ENCODE measurements at regions not wholly inside any gene's neighbourhood (a gene's known extent, or its start where the extent isn't known, plus 50 kb on each side); places are given as distances from the start of the nearest gene placed in this dataset.
"Not testable (repeated sequence)": the region's sequence is repeated elsewhere in the genome, so short reads cannot be mapped to it uniquely, and the experiment has no call there.

GRCh38 chr2:63712748-63713147 is 124.0 kb downstream of the MDH1 start:
- intact Hi-C loops (cut with DNase I): no loop called here
- DNase-seq (no peak), ATAC-seq (no peak)
- Histone ChIP-seq H3K4me3 (no peak overlapping the region), H3K27me3 (no peaks in the 10 kb centered on the region), H3K36me3 (no peaks in the 10 kb centered on the region), H3K9me3 (no peaks in the 10 kb centered on the region), H3K4me1 (peaks cover 0 to 11% (median 4%) of the 10 kb centered on the region in 4 donors), H3K27ac (no peak overlapping the region)
- TF ChIP-seq CTCF (IDR thresholded peaks at IDR 0.05): no peak
- TF ChIP-seq POLR2A (IDR thresholded peaks at IDR 0.05): no peak
- WGBS (ENCODE audit: insufficient coverage, low coverage, low lambda C conversion rate, missing lambda C conversion rate): 83% methylated on average over 2 of the region's 2 CpGs

DNA sequence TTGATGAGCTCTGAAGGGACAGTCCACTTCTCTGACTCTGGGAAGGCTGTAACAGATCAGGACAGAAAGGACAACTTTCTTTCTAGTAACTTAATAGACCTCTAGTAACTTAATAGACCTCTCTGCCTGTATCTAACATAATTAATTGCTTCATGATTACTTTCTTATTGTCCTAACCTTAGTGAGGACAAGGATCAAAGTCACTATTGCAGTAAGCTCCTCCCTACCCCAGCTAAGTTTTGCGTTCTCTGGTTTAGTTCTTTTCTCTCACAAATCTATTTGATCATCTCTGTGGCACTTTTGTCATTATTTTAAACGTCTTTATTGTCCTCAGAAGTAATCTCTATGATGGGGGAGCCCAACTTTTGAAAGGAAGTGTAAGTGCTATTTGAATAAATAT is 125.5 kb upstream of the UGP2 start:
- H3K27ac ChIP-seq: no peak overlapping the region
- H3K27me3 ChIP-seq: no peaks in the 10 kb centered on the region
- H3K4me3 ChIP-seq: no peak overlapping the region
- WGBS (ENCODE audit: insufficient coverage, low coverage, low lambda C conversion rate, missing lambda C conversion rate): 20% methylated on average over 2 of the region's 2 CpGs
- H3K36me3 ChIP-seq: no peaks in the 10 kb centered on the region
- DNase-seq: no peak
- peak; percentile 49 to 79 (median 56) for ATAC-seq
- intact Hi-C loops (cut with DNase I): no loop called here
- H3K9me3 ChIP-seq: no peaks in the 10 kb centered on the region
- TF ChIP-seq POLR2A (IDR thresholded peaks at IDR 0.05) (no peak), CTCF (IDR thresholded peaks at IDR 0.05) (no peak)
- peaks cover 0 to 22% (median 11%) of the 10 kb centered on the region in 4 donors for H3K4me1 ChIP-seq

GRCh38 chr2:63719052-63719451 is 122.6 kb upstream of the UGP2 start:
- Histone ChIP-seq H3K9me3 (no peaks in the 10 kb centered on the region), H3K27ac (no peak overlapping the region), H3K4me3 (no peak overlapping the region), H3K4me1 (peaks cover 0 to 32% (median 16%) of the 10 kb centered on the region in 4 donors), H3K36me3 (no peaks in the 10 kb centered on the region), H3K27me3 (no peaks in the 10 kb centered on the region)
- DNase-seq: no peak
- 100% methylated on average over 1 of the region's 1 CpG for WGBS (ENCODE audit: insufficient coverage, low coverage, low lambda C conversion rate, missing lambda C conversion rate)
- no peak for ATAC-seq
- intact Hi-C loops (cut with DNase I): no loop called here
- no peak for TF ChIP-seq POLR2A (IDR thresholded peaks at IDR 0.05)
- no peak for TF ChIP-seq CTCF (IDR thresholded peaks at IDR 0.05)

DNA sequence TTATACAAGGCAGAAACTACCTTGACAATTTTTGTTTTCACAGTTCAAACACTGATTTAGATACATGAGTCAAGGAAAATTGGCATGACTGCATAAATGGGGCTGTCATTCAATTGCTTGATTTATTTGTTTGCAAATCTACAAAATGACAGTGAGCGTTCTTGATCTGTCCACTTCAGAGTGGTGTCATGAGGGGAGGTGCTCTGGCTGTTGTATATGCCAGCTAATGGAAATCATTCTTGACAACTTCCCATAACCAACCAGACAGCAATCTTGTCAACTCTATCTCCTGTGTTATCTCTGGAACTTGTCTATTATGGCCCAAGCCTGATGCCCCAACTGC is 120.6 kb upstream of the UGP2 start:
- Histone ChIP-seq H3K4me1 (peaks cover 0 to 39% (median 19%) of the 10 kb centered on the region in 4 donors), H3K36me3 (no peaks in the 10 kb centered on the region), H3K27ac (peak overlapping the region in 2 of 3 donors; percentile 29 to 31), H3K9me3 (no peaks in the 10 kb centered on the region), H3K27me3 (no peaks in the 10 kb centered on the region), H3K4me3 (no peak overlapping the region)
- ATAC-seq: peak in 3 of 4 donors; percentile 5 to 69 (median 15)
- intact Hi-C loops (cut with DNase I): no loop called here
- WGBS (ENCODE audit: insufficient coverage, low coverage, low lambda C conversion rate, missing lambda C conversion rate): 40% methylated on average over 1 of the region's 1 CpG
- TF ChIP-seq POLR2A (IDR thresholded peaks at IDR 0.05) (no peak), CTCF (IDR thresholded peaks at IDR 0.05) (no peak)
- DNase-seq: no peak

GRCh38 chr2:63722284-63722683 is 119.4 kb upstream of the UGP2 start:
- no CpG with 5 or more reads among the region's 37 CpGs for WGBS (ENCODE audit: insufficient coverage, low coverage, low lambda C conversion rate, missing lambda C conversion rate)
- ATAC-seq; intact Hi-C loops (cut with DNase I): not testable (repeated sequence)

More at GRCh38 chr2:63722284-63722683, 119.4 kb upstream of the UGP2 start:
- H3K9me3 ChIP-seq, H3K27ac ChIP-seq, DNase-seq, H3K27me3 ChIP-seq, H3K36me3 ChIP-seq, H3K4me3 ChIP-seq: not testable (repeated sequence)
- H3K4me1 ChIP-seq: peaks cover 0 to 33% (median 16%) of the 10 kb centered on the region in 4 donors
